ENCODE measurements at regions not wholly inside any gene's neighbourhood (a gene's known extent, or its start where the extent isn't known, plus 50 kb on each side); places are given as distances from the start of the nearest gene placed in this dataset.

DNA sequence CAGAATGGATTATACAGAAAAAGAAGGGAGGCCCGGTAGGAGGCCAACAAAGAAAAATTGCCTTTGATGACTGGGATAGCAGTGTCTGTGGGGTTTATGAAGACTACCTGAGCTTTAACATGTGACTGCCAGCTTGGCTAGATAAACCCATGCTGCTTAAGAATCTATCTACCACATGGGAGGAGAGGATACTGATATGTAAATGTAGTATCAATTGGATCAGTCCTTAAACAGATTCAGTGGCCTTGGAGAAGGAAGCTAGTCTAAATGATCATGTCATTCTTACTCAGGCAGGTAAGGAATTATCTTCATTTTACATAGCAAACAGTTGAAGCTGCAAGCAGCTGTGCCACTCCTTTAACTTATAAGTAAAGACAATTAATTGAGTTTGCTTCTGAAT is 50.0 kb upstream of the SYNPR start:
- DNase-seq (ENCODE audit: low read depth, low spot score): no peak
